Left colon (tissue), 2 donors: ENCODE measurements at regions not wholly inside any gene's neighbourhood (a gene's known extent, or its start where the extent isn't known, plus 50 kb on each side); places are given as distances from the start of the nearest gene placed in this dataset.

Experiments used
- ATAC-seq: fragments of 200-7000 bp; cut with Tn5 transposase; one replicate; pipeline ENCODE4 v1.9.1; 2020; ENCODE audit warnings: mild to moderate bottlenecking, moderate library complexity
- DNase-seq, 2 donors: peaks; one replicate each; pipeline ENCODE4 v3.0.0-alpha.2; 2020
- intact Hi-C, 2 donors: fragments of 100-400 bp; cut with DNase I in 1 of 2; cut with micrococcal nuclease in 1 of 2; formaldehyde crosslinking; loops; one replicate each; pipeline versions ENCODE4 v1.11.2 to v1.14.0; 2022; cut with DNase I, micrococcal nuclease
- donor health status: DM: no; HTN: no; CAD: no.
- donor health status: DM: yes; HTN: yes; CAD: no.

DNA sequence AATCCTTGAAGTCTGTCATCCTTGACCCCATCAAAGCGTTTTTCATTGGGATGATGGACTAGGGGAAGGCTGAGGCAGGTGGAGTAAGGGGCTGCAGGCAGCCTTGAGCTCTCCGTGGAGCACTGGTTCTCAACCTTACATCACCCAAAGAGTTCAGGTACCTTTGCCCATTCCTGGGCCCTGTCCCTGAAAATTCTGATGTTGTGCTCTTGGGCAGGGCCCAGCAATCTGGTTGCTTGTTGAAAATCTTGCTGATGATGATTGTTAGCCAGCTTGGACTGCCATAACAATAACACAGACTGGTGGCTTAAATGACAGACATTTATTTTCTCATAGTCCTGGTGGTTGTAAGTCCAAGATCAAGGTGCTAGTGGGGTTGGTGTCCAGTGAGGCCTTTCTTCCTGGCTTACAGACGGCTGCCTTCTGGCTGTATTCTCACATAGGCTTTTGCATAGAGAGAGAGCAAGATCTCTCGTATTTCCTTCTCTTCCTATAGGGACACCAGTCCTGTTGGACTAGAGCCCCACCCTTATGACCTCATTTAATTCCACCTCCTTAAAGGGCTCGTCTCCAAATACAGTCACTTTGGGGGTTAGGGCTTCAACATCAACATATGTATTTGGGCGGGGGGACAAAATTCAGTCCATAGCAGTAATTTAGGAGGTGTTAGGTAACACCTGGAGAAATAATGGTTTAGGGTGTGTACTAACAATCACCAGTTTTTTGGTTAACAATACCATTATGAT, 104.9 kb downstream of the PLEKHG1 start:
- ATAC-seq: peak; percentile 96
- no peak for DNase-seq
- intact Hi-C loops: no loop called here

- DNase-seq: no peak
- intact Hi-C loops: no loop called here
- no peak for ATAC-seq
Measured at GRCh38 chr6:150705392-150705791, 105.7 kb downstream of the PLEKHG1 start.

- ATAC-seq (peak; percentile 93), DNase-seq (peak; percentile 57 to 73)
- intact Hi-C loops: no loop called here
Measured at GRCh38 chr6:150710236-150710635, 110.6 kb downstream of the PLEKHG1 start.

GRCh38 chr6:150711061-150711460, 111.4 kb downstream of the PLEKHG1 start:
- DNase-seq: no peak
- no peak for ATAC-seq
- intact Hi-C loops: no loop called here

- ATAC-seq: peak; percentile 65
- intact Hi-C loops: no loop called here
- DNase-seq: peak; percentile 74 to 84
Measured at GRCh38 chr6:150711584-150712504, 112.2 kb downstream of the PLEKHG1 start.

DNA sequence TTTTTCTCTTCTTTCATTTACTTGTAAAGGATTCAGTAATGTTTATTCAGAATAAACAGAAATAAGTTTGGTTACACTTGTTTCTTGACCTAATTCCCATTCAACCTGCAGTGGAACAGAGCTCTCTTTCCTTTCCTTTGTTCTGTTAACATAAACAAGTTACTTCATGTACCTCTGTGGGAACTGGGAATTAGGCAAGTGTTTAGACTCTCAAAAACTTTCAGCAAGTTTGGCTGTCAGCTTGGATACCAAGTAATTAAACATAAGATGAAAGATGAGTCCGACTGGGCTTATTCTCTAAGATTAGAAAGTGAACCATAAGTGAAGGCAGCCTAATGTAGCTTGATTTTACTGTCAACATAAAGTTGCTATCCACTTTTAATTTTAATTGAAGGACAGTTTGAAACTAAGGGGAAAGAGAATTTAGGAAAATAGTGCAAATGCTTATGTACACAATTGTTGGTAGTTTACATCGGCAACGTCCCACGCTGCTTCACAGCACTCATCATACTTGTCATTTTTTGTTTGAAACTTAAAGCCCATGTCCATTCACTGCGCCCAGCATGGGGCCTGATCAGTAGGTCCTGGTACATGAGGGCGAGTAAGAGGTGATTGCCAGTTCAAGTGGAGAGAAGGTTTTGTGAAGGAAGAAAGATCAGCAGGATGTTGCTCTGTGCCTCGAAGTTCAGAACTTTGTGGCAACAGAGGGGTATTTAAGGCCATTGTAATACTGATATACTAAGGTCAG, 113.0 kb downstream of the PLEKHG1 start:
- no peak for ATAC-seq
- DNase-seq: no peak
- intact Hi-C loops: no loop called here

DNA sequence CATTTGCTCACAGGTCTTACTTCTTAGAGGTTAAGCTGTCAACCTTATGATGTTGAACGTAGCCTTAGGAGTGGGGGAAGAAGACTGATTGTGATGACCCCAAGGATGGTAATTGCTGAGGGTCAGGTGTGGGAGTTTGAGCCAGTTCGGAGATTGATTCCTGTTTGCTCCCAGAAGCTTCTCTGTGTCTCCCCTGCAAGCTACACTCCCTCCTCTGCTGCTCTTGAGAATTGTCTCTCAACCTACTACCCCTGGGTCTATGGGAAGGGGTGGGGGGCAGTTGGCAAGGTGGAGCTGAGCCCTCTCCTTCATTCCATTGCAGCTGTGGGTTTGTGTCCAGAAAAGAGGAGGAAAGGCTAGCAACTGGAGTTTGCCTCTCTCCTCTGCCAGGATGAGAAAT, 113.8 kb downstream of the PLEKHG1 start:
- ATAC-seq (no peak), DNase-seq (no peak)
- intact Hi-C loops: no loop called here

GRCh38 chr6:150713931-150714330, 114.2 kb downstream of the PLEKHG1 start:
- DNase-seq: no peak
- intact Hi-C loops: no loop called here
- ATAC-seq: no peak

DNA sequence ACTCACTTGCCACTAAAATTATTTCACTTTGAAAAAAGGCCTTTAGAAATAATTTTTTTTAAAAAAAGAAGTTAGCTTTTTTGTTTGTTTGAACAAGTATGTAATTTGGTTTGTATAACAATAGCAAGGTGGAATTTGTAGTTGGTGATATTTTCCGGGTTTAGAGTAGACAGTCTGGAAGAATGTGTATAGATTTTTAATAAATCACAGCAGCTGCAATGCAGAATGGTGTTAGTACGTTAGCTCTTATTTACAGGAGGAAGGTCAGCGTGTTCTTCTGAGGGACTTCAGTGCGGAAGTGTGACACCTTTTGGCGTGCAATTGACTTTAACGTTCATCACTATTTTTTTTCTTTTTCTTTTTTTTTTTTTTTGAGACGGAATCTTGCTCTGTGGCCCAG, 115.4 kb downstream of the PLEKHG1 start:
- DNase-seq: no peak
- no peak for ATAC-seq
- intact Hi-C loops: no loop called here

DNA sequence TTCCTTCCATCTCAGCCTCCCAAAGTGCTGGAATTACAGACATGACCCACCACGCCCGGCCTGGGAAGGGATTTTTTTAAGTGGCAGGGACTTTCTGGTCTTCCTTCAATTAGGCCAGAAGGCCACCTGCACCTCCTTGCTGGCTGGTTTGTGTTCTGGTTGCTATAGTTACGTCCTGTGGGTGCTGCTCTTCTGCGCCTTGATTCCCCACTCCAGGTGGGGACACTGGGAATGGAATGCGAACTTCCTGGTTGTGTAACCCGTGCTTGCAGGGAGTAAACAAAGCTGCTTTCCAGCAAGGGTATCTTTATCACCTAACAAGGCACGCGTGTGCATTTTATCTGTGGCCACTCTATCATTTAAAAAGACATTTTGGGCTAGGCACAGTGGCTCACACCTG, 117.7 kb downstream of the PLEKHG1 start:
- intact Hi-C loops: no loop called here
- DNase-seq (peak in 1 of 2 donors; percentile 69), ATAC-seq (peak; percentile 93)

DNA sequence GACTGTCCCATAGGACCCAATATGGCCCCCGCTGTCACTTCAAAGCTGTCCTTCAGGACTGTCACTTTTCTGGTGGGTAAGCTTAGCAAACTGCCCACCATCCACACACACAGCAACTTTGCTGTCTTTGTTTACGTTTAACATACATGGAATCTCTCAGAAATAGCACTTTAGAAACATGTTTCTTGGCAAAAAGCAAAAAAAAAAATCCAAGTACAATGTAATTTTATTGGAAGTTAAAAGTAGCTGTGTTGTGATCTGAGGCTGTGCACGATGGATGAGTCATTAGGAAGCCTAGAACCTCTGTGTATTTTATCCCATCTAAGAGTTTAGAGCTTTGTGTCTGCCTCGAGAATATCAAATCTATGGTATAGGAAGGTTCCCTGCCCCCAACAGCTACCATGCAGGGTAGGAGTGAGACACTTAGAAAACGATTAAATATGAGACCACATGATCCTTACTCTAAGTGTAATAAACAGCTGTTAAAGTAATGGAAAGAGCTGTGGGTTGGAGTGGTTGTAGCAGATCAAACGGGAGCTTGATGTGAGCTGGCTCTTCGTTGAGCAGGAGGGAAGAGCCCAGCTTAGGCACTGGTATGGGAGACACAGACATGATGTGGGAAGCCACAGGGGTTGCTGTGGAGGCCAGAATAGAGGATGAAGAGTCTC, 119.5 kb downstream of the PLEKHG1 start:
- no peak for ATAC-seq
- no peak for DNase-seq
- intact Hi-C loops: no loop called here

DNA sequence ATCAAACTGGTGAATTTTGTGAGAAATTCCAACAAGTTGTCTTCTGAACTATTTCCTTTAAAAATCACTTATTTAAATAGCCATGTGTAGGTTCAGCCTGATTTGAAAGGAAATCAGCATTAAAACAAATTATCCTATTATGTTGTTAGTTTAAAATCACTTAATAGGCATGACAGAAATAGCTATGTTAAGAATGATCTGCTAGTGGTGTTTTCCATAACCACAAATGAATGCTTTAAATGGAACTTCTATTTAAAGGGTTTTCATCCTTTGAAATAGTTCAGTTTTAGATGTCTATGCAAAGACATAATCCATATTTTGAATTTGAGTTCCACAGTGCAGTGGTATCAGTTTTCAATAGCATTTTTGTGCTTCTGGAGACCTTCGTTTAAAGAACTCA, 120.1 kb downstream of the PLEKHG1 start:
- ATAC-seq: no peak
- intact Hi-C loops: no loop called here

DNA sequence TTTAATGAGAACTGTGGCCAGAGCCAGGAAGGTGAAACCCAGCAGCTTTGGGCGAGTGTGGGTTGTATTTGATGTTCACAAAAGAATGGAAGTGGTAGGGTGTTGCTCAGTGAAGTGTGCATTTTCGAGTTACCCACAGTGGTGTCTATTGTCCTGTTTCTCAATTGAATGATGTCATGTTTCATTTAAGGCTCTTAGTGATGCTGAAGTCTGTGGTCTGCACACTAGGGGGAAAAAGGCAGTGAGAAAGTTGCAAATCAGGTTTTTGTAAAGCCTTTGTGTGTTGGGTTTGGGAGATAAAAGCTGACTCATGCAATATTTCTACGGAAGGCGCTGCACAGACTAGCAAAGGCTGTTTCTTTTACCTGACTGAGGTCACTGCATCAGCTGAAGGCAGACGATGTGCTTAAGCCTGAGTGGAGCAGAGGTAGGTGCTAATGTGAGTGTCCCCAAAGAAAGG, 121.1 kb downstream of the PLEKHG1 start:
- ATAC-seq: peak; percentile 39
- intact Hi-C loops: no loop called here
- no peak for DNase-seq

More for the DNA sequence above, 120.1 kb downstream of the PLEKHG1 start:
- DNase-seq: no peak

DNA sequence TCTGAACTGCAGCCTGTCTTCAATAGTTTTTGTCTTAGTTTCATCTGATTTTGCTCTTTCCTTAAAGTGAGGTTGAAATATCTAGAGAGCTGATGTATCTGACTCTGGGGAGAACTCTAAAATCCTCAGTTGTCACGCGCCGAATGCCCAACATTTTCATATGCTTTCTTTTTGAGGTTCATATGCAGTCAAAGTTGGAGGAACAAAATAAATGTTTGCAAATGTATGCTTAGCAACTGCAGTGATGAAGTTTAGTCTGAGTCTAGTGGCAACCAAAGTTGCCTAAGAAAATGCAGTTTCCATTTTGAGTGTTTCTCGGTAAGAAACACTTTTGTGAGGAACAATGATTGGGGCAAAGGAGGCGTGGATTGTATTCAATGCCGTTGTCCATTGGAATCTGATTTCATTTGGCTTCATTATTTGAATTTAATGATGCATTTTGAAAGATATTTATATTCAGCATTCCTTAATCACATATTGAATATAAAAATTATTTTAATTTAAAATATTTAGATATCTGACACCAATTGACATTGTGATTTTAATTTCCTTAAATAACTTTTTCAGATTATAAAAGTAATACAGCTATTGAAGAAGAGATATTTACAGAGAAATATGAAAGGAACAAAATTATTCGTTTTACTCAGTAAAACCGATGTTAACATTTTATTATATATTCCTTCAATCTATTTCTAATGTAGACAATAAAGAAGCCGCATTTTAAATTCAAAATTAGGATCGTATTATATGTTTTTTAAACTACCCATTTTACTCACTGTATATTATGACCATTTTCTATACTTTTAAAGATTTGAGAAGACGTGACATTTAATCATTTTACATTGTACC, 122.0 kb downstream of the PLEKHG1 start:
- ATAC-seq: no peak
- intact Hi-C loops: no loop called here

DNA sequence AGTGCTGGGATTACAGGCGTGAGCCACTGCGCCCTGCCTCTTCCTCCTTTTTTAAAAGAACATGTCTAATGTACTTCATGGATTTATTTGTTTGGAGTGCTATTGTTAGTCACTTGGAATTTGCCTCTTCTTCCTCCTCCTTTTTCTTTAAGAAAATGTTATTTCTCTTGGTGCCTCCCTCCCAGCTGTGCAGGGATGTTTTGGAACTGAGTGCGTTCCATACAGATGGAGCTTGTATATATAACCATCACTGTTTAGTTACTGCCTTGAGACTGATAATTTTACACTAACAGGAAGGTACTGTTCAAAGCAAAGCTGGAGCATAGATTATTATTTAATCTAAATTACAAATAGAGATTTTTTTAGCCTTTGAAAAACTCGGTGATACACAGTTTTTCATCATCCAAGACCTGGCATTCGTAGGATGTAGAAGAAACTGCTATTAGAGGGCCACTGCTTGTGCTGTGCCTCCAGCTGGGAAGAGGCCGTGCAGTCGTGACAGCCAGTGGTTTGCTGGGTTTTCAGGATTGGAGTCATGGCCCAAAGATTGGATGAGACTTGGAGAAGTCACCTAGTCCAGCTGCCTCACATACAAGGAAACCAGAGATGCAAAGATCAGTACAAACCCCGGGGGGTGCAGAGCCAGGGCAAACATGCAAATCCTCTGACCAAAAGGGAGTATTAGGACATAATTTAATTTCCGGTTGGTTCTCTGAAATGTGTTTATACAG, 123.1 kb downstream of the PLEKHG1 start:
- DNase-seq (no peak), ATAC-seq (no peak)
- intact Hi-C loops: no loop called here

More for the DNA sequence above, 122.0 kb downstream of the PLEKHG1 start:
- DNase-seq: no peak

DNA sequence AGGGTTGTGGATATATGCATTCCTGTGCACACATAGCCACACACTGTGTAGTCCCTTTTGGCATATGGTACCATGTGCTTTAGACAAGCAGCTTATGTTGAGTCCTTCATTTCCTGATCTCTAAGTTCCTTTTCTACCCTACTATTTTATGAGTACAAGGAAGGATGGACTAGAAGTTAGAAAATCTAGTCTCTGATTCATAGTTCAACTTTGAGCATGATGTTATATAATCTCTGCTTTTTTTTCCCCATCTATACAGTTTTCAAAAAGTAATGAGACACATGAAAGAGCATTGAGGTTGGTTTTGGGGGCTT, 123.6 kb downstream of the PLEKHG1 start:
- no peak for DNase-seq
- ATAC-seq: peak; percentile 55
- intact Hi-C loops: no loop called here

- ATAC-seq (no peak), DNase-seq (no peak)
- intact Hi-C loops: no loop called here
Measured at GRCh38 chr6:150723857-150724256, 124.2 kb downstream of the PLEKHG1 start.
